ENCODE measurements at regions not wholly inside any gene's neighbourhood (a gene's known extent, or its start where the extent isn't known, plus 50 kb on each side); places are given as distances from the start of the nearest gene placed in this dataset.
"Not testable (repeated sequence)": the region's sequence is repeated elsewhere in the genome, so short reads cannot be mapped to it uniquely, and the experiment has no call there.

DNA sequence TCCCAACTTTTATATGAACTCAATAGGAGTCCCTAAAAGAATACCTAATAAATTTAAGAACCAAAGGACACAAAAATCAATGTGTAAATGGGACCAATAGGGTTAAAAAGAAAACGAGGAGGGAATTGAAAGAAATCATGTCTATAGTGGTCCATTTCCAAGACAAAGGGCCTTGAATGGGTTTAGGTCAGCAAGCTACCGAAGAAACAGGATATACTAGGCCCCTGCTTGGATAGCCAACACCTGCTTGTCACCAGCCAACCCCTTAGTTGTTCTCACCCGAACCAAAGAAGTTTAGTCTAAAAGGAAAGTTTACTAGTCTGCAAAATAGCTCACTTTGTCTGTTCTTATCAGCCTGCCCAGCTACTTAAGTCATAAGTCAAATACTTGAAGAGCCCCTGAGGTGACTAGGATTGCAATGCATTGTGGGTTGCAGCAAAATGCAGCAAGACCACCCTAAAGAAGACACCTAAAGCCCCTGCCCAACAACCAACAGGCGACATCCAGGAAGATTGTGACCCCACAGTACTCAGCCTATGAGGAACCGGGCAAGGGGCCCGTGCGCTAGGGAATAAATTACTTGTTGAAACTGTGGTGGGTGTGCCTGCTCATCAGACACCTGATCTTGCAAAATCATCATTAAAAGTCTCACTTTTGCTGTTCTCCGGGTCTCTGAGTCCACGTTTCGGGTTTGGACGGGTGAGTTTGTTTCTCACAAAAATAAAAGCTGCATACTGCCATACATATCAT lies 183.9 kb upstream of the PPP1R26 start:
- DNase-seq (ENCODE audit: low spot score), result no peak

DNA sequence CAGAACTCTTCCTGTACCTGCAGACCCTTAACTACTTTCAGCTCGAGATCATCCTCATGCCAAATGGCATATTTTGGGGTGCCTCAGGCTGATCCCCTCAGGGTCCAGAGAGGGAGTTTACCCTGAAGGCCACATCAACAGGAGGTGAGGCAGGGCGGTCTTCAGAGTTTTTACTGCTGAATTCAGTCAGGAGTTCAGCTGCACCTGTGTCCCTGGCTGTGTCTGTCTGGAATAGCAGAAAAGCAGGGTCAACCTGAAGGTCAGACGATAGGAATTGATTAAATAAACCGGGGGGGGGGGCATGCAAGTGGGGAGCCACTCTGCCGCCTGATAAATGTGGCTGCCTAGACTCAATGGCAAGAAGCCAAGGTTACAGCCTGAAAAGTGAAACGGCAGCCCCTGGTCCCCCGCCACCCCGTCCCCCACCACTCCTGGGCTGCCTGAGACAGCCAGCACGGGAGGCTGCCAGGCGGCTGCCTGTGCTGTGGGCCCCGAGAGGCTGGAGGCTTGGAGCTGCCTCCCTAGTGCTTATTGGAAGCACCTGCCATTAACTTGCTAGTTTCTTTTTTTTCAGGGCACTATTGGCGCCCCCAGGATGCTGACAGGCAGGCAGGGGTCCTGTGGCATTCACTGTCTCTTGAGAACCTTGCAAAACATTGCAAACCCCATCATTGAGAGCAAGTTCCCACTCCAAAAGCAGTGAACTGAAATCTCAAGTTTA lies 182.7 kb upstream of the PPP1R26 start:
- no peak for DNase-seq (ENCODE audit: low spot score)

DNA sequence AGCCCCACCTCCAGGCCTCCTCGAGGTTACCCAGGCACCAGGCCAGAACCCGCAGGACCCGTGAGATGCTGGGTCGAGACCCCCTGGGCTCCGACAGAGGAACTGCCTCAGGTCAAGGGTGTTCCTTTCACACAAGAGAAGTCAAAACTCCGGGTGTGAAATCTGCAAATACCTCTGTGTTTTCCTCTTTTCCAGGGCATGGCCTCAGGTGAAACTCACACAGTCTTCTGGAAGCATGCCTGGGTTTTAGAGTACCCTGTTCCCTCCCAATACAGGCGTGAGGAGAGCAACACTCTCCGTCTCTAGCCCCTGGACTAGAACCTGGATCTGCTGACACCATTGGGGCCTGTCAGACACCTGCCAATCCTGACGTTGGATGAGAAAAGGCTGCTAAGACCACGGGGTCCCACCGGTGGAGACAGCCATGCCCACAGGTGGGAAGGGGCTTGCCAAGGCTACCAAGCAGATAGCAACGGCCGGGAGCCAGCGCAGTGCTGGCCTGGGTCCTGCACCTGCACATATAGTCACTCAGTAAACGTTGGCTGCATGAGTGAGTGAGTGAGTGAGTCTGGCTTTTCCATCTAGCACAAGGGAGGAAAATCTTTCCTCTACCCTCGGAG lies 182.0 kb upstream of the PPP1R26 start:
- no peak for DNase-seq (ENCODE audit: low spot score)

DNA sequence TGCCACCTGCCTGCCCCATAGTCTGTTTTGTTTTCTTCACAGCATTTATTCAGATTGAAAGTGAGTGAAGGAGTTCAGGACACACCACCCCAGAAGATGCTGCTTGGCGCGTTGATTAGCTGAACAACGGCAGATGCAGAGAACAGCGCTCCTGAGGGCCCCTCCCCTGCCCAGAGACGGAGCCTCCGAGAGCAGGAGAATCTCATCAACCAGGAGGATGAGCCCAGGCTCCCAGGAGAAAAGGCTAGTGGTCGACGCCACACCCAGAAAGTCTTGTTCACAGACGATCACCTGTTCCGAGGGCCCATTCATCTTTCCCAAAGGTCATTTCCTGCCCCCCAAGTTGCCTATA lies 180.4 kb upstream of the PPP1R26 start:
- no peak for DNase-seq (ENCODE audit: low spot score)

GRCh38 chr9:135299651-135300345 lies 179.8 kb upstream of the PPP1R26 start:
- DNase-seq (ENCODE audit: low spot score), result no peak

DNA sequence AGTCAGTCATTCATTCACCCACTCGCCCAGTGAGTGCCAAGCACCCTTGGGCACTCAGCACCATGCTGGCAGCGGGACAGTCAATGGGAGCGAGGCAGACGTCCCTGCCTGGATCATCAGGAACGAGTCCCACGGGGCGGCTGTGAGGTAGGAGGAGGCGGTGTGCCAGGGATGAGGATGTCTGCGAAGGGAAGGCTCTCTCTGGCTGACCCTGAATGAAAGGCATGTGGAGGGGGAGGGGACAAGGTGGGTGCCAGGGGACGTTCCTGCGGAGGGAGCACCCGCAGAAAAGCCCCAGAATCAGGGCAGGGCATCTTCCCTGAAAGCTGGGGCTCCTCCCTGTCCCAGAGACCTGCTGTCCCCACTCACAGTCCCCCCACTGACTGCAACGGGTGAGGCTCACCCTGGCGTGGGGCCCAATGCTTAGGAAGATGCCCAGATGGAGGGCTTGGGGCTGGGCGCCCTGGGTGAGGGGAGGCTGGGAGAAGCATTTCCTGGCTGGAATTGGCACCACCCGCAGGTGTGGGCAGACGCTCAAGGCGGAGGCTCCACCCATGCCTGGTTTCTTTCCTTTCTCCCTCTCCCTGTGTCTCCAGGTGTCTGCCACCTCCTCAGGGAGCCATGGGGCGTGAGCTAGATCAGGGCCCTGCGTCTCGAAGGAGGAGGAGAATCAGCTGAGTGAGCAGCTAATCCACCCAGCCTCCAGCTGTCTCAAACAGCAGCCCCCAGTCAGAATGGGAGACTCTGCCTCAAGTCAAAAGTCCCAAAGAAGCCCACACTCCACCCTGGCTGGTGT lies 179.0 kb upstream of the PPP1R26 start:
- no peak for DNase-seq (ENCODE audit: low spot score)

- no peak for DNase-seq (ENCODE audit: low spot score)
Measured at GRCh38 chr9:135301271-135302263, 178.0 kb upstream of the PPP1R26 start.

GRCh38 chr9:135302329-135303279 lies 177.0 kb upstream of the PPP1R26 start:
- no peak for DNase-seq (ENCODE audit: low spot score)

DNA sequence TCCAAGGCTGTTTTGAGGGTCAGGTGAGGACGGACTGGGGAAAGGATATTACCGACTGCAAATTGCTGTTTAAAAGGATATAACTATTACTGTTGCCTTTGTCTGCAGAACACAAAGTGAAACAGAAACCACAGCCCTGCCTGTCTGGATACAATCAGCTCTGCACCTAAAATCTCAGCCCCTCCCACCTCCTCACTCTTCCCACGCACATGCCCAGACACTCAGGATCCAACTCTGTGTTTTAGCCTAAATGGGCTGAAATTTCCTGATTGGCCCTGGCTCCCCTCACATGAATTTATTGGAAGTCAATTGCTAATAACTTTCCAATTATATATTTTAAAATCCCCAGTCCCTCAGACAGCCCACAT lies 176.3 kb upstream of the PPP1R26 start:
- no peak for DNase-seq (ENCODE audit: low spot score)

GRCh38 chr9:135303865-135304499 lies 175.6 kb upstream of the PPP1R26 start:
- no peak for DNase-seq (ENCODE audit: low spot score)

- no peak for DNase-seq (ENCODE audit: low spot score)
Measured at GRCh38 chr9:135304886-135305285, 174.7 kb upstream of the PPP1R26 start.

DNA sequence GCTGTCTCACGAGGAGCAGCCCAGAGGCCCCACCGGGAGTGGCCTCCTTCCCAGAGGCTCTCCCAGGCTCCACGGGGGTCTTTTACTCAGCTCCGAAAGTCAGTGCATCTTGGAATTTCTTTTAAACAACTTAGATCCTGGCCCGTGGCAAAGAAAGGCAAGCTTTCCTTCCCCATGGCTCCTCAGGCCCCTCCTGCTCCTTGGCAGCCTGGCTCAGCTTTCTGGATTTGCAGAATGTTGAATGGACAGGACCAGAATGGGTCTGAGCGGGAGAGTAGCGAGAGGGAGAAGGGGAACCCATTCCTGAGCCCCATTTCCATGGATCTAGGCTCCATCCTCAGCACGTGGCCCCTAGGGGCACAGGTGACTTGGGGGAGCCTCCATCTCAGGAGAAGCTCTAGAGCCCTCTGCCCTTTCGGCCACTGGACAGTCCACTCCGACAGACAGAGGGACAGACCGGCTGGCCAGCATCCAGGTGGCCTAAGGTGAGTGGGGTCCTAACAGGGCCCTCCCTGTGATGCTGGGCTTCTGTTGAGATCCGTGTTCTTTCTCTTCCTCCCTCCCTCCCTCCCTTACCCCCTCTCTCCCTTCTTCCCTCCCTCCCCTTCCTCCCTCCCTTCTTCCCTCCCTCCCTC lies 173.9 kb upstream of the PPP1R26 start:
- DNase-seq (ENCODE audit: low spot score), result no peak

DNA sequence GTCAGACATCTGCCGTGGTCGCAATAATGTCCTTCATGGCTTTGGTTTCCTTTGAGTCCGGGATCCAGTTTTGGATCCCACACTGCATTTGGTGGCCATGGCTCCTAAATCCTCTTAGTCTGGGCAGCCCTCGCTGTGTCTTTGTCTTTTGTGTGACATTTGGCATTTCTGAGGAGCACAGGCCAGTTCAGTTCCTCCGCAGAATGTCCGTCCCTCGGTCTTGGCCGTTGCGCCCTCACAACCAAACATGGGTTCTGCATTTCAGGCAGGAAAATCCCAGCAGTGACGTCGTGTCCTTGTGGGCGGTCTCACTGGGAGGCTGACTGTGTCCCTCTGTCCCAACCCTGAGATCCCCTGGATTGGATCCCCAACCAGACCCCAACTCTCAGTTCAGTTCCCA lies 172.9 kb upstream of the PPP1R26 start:
- DNase-seq (ENCODE audit: low spot score), result no peak

- DNase-seq (ENCODE audit: low spot score), result no peak
Measured at GRCh38 chr9:135307300-135307699, 172.3 kb upstream of the PPP1R26 start.

- DNase-seq (ENCODE audit: low spot score), result not testable (repeated sequence)
Measured at GRCh38 chr9:135307919-135308318, 171.7 kb upstream of the PPP1R26 start.

DNA sequence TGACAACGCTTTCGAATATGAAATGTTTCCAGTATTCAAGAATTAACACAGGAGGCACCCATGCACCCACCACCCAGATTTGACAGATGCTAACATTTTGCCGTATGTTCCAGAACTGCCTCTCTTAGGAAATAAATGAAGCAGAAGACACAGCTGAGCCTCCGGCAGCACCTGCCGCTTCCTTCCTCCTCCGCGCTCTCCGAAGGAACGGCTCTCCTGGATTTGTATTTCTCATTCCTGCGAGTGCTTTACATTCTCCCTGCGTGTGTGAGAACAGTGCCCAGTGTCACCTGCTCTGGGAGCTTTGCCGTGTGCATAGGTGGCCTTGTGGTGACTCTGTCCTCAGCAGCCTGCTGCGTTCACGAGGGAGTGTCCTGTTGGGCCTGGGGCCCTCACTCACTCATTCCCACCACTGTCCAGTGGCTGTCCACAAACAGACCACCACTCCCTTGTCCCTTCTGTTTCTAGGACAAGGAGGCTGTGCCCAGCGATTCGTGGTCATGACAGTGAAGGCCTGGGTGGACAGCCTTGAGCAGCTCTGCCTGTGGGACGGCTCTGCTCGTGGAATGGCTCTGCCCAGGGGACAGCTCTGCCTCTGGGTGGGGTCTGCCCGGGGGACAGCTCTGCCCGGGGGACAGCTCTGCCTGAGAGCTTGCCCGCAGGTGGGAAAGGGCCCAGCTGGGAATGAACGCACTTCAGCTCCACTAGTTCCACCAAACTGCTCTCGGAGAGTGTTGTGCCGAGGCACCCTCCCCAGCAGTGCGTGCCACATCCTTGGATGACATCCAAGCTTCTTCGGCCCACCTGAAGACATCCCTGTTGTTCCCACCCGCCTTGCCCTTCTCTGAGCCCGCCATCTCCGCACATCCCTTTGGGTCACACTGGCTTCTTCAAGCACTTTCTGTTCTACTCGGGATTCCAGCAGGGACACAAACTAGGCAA lies 170.5 kb upstream of the PPP1R26 start:
- DNase-seq (ENCODE audit: low spot score), result no peak

DNA sequence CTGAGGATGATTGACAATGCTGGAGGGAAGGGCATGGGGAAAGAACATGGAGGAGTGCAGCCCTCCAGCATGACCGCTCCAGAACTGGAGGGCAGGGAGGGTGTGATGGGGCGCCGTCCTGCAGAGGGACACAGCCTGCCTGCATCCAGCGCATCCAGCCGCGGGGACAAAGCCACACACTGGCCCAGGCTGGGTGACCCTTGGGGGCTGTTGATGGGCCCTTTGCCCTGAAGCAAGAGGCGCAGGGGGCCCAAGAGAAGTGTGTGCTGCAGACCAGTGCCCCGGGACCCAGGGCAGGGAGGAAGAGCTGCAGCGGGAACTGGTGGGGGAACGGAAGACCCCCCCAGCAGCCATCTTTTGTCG lies 169.8 kb upstream of the PPP1R26 start:
- no peak for DNase-seq (ENCODE audit: low spot score)

DNA sequence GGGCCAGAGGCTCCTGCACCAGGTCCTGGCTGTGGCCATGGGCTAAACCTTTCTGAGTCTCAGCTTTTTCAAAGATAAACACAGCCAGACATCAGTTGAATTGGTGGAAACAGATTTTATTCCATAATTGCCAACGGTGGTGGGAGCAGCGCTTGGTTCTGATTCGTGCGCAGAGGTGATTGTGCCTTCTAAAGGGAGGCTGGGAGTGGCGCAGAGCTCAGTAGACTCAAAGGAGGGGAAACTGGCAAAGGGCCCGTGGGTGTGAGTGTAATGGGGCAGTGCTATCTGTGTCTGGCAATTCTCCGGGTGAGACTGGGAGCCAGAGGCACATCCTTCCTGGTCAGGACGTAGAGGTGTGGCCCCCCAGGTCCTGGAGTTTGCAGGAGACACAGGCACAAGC lies 169.4 kb upstream of the PPP1R26 start:
- no peak for DNase-seq (ENCODE audit: low spot score)

Data from CD4-positive, alpha-beta T cell treated with Interleukin-2 at 100 ng/mL for 4 hours (primary cell).